Trophoblast cell (in vitro differentiated cells and primary cell): ENCODE measurements at regions not wholly inside any gene's neighbourhood (a gene's known extent, or its start where the extent isn't known, plus 50 kb on each side); places are given as distances from the start of the nearest gene placed in this dataset.
"Not testable (repeated sequence)": the region's sequence is repeated elsewhere in the genome, so short reads cannot be mapped to it uniquely, and the experiment has no call there.

Experiments
- DNase-seq, 2 donors: peaks; one replicate each; pipeline ENCODE4 v3.0.0-alpha.2; 2016
- H2AFZ ChIP-seq: 2 replicates; pipeline ENCODE4 v1.6.1; 2013; ENCODE audit warnings: low read length, moderate library complexity, mild to moderate bottlenecking; ENCODE audit not compliant: insufficient read depth, poor library complexity
- H2AK5ac ChIP-seq: 2 replicates; pipeline ENCODE4 v1.6.1; 2013; ENCODE audit warnings: mild to moderate bottlenecking, low read length
- H2BK120ac ChIP-seq: 2 replicates; pipeline ENCODE4 v1.6.1; 2013; ENCODE audit warnings: low read length, mild to moderate bottlenecking, moderate library complexity; ENCODE audit not compliant: insufficient read depth, poor library complexity
- H2BK12ac ChIP-seq: 2 replicates; pipeline ENCODE4 v1.6.1; 2013; ENCODE audit warnings: mild to moderate bottlenecking, low read length, moderate library complexity
- H2BK5ac ChIP-seq: 2 replicates; pipeline ENCODE4 v1.6.1; 2013; ENCODE audit warnings: low read length, low read depth, moderate library complexity, mild to moderate bottlenecking; ENCODE audit not compliant: poor library complexity
- H3K14ac ChIP-seq: 2 replicates; pipeline ENCODE4 v1.6.1; 2013; ENCODE audit warnings: mild to moderate bottlenecking, low read length
- H3K18ac ChIP-seq: 2 replicates; pipeline ENCODE4 v1.6.1; 2013; ENCODE audit warnings: mild to moderate bottlenecking, low read length
- H3K23ac ChIP-seq: 2 replicates; pipeline ENCODE4 v1.6.1; 2013; ENCODE audit warnings: low read length
- H3K27ac ChIP-seq: 2 replicates; pipeline ENCODE4 v1.5.1; 2013; ENCODE audit warnings: low read depth, mild to moderate bottlenecking, inconsistent platforms, low read length, moderate library complexity
- H3K27me3 ChIP-seq: 2 replicates; pipeline ENCODE4 v1.6.1; 2013; ENCODE audit warnings: inconsistent platforms, mild to moderate bottlenecking, low read length, moderate library complexity; ENCODE audit not compliant: insufficient read depth
- H3K36me3 ChIP-seq, 2 experiments: 1 replicate in 1 of 2; 2 replicates in 1 of 2; pipeline ENCODE4 v1.6.1; 2013; ENCODE audit warnings: low read length in 2 of 2, mild to moderate bottlenecking in 2 of 2, moderate library complexity in 1 of 2; ENCODE audit not compliant: insufficient read depth in 2 of 2, control insufficient read depth in 1 of 2
- H3K4ac ChIP-seq: 2 replicates; pipeline ENCODE4 v1.6.1; 2013; ENCODE audit warnings: low read depth, mild to moderate bottlenecking, low read length, moderate library complexity
- H3K4me1 ChIP-seq, 2 experiments: 1 replicate in 1 of 2; 2 replicates in 1 of 2; pipeline ENCODE4 v1.6.1; 2013; ENCODE audit warnings: low read length in 2 of 2, mild to moderate bottlenecking in 2 of 2, moderate library complexity in 1 of 2; ENCODE audit not compliant: insufficient read depth in 2 of 2, control insufficient read depth in 1 of 2
- H3K4me2 ChIP-seq: 2 replicates; pipeline ENCODE4 v1.6.1; 2013; ENCODE audit warnings: inconsistent platforms, mild to moderate bottlenecking, low read length, moderate library complexity
- H3K4me3 ChIP-seq: 2 replicates; pipeline ENCODE4 v1.5.1; 2013; ENCODE audit warnings: mild to moderate bottlenecking, low read depth, low read length, inconsistent platforms
- H3K79me1 ChIP-seq: one replicate; pipeline ENCODE4 v1.6.1; 2013; ENCODE audit warnings: low read length
- H3K79me2 ChIP-seq: 2 replicates; pipeline ENCODE4 v1.6.1; 2013; ENCODE audit warnings: low read length, mild to moderate bottlenecking; ENCODE audit not compliant: control insufficient read depth, insufficient read depth, poor library complexity
- H3K9ac ChIP-seq: 2 replicates; pipeline ENCODE4 v1.6.1; 2013; ENCODE audit warnings: mild to moderate bottlenecking, low read length
- H3K9me3 ChIP-seq: 2 replicates; pipeline ENCODE4 v1.6.1; 2013; ENCODE audit warnings: low read depth, mild to moderate bottlenecking, control low read depth, inconsistent platforms, low read length; ENCODE audit not compliant: insufficient read depth
- H4K12ac ChIP-seq: 2 replicates; pipeline ENCODE4 v1.6.1; 2013; ENCODE audit warnings: low read depth, mild to moderate bottlenecking, low read length, moderate library complexity
- H4K8ac ChIP-seq: 2 replicates; pipeline ENCODE4 v1.6.1; 2013; ENCODE audit warnings: low read depth, mild to moderate bottlenecking, low read length, moderate library complexity
- H4K91ac ChIP-seq: one replicate; pipeline ENCODE4 v1.6.1; 2013; ENCODE audit warnings: low read depth, mild to moderate bottlenecking, low read length, moderate library complexity
- WGBS: extraction: QIAGEN DNeasy Blood & Tissue Kit; methylation state at CpG from one replicate; pipeline ENCODE4 v1.1.7; 2013; ENCODE audit warnings: missing lambda C conversion rate; ENCODE audit not compliant: insufficient read length, insufficient coverage; ENCODE audit errors: extremely low coverage; 5-methylcytosine and 5-hydroxymethylcytosine counted together

DNA sequence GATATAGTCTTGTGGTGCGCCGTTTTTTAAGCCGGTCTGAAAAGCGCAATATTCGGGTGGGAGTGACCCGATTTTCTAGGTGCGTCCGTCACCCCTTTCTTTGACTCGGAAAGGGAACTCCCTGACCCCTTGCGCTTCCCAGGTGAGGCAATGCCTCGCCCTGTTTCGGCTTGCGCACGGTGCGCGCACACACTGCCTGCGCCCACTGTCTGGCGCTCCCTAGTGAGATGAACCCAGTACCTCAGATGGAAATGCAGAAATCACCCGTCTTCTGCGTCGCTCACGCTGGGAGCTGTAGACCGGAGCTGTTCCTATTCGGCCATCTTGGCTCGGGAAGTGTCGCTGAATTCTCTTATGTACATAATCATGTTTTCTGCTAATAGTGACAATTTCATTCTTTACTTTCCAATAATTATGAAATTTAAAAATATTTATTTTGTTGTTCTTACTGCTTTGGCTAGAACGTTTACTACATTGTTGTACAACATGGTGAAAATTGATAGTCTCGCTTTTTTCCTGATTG, 61.2 kb upstream of the MINDY3 start:
- H3K4ac ChIP-seq, H3K36me3 ChIP-seq, H3K4me3 ChIP-seq, H2AFZ ChIP-seq, H3K27ac ChIP-seq, H3K9ac ChIP-seq, H3K4me2 ChIP-seq, H3K14ac ChIP-seq, H4K8ac ChIP-seq, H2AK5ac ChIP-seq, H3K27me3 ChIP-seq, H3K4me1 ChIP-seq, H3K79me1 ChIP-seq, H2BK120ac ChIP-seq, H4K12ac ChIP-seq, H2BK5ac ChIP-seq, H3K79me2 ChIP-seq, H2BK12ac ChIP-seq, H3K23ac ChIP-seq, H3K9me3 ChIP-seq, H3K18ac ChIP-seq, H4K91ac ChIP-seq: not testable (repeated sequence)
- WGBS = no CpG with 5 or more reads among the region's 28 CpGs
- peak in 1 of 2 donors; percentile 13 for DNase-seq

- H3K14ac ChIP-seq = no peak overlapping the region
- no peak overlapping the region for H2AFZ ChIP-seq
- H3K4me2 ChIP-seq = no peak overlapping the region
- H3K79me2 ChIP-seq = no peaks in the 10 kb centered on the region
- DNase-seq = no peak
- no peak overlapping the region for H4K8ac ChIP-seq
- H3K4ac ChIP-seq = no peak overlapping the region
- H2BK120ac ChIP-seq = no peak overlapping the region
- no peaks in the 10 kb centered on the region for H3K4me1 ChIP-seq
- H3K18ac ChIP-seq = no peak overlapping the region
- no peak overlapping the region for H3K9ac ChIP-seq
- no peak overlapping the region for H3K23ac ChIP-seq
- no peak overlapping the region for H3K27ac ChIP-seq
- H3K27me3 ChIP-seq = no peaks in the 10 kb centered on the region
- no peaks in the 10 kb centered on the region for H3K9me3 ChIP-seq
- H3K79me1 ChIP-seq = no peaks in the 10 kb centered on the region
- no peak overlapping the region for H2BK12ac ChIP-seq
- no CpG with 5 or more reads among the region's 5 CpGs for WGBS
- no peak overlapping the region for H2BK5ac ChIP-seq
- H3K4me3 ChIP-seq = no peak overlapping the region
- H2AK5ac ChIP-seq = no peak overlapping the region
- H4K91ac ChIP-seq = no peak overlapping the region
- no peaks in the 10 kb centered on the region for H3K36me3 ChIP-seq
- no peak overlapping the region for H4K12ac ChIP-seq
These were observed 71.1 kb upstream of the MINDY3 start for GRCh38 chr10:15931376-15931775.

DNA sequence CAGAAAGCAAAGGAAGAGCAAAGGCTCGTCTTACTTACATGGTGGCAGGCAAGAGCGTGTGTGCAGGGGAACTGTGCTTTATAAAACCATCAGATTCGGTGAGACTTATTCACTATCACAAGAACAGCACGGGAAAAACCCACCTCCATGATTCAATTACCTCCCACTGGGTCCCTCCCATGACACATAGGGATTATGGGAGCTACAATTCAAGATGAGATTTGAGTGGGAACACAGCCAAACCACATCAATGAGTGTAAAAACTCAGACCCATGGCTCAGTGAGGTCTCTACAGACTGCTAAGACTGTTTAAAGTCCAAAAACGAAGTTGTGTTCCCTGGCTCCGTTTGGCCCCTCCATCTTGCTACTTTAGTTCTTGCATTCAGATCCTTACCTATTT, 79.2 kb upstream of the MINDY3 start:
- not testable (repeated sequence) for H2AK5ac ChIP-seq, H3K27ac ChIP-seq, H3K4me1 ChIP-seq, H2BK12ac ChIP-seq, H3K4me3 ChIP-seq, H4K8ac ChIP-seq, H3K79me1 ChIP-seq, H4K91ac ChIP-seq, H3K79me2 ChIP-seq, H3K4me2 ChIP-seq, H3K14ac ChIP-seq, H2AFZ ChIP-seq, H3K27me3 ChIP-seq, H3K18ac ChIP-seq, DNase-seq, H2BK5ac ChIP-seq, H2BK120ac ChIP-seq, H3K9me3 ChIP-seq, H3K9ac ChIP-seq, H3K23ac ChIP-seq, H3K4ac ChIP-seq, H4K12ac ChIP-seq, H3K36me3 ChIP-seq
- no CpG with 5 or more reads among the region's 6 CpGs for WGBS

DNA sequence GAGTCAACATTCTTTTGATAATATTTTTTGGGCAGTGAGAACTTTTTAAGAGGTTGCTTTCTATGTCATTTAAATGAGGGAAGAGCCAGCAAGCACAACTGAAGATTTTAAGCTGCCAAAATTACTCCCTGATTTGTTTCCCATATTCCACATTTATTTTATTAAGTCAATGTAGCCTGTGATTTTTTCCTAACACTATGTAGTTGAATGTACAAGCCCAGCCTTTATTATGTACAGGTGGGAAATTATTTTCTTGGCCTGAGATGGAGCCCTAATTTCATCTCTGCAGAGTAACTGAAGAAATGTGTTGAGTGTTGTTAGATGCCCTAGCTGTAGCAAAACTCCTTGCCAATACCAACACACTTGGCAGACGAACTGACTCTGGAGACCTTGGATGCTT, 83.1 kb upstream of the MINDY3 start:
- no peak overlapping the region for H3K18ac ChIP-seq

More for the DNA sequence above, 83.1 kb upstream of the MINDY3 start:
- Histone ChIP-seq H3K4me2 (no peak overlapping the region), H4K91ac (no peak overlapping the region), H3K14ac (no peak overlapping the region), H3K79me2 (no peaks in the 10 kb centered on the region), H3K79me1 (no peaks in the 10 kb centered on the region), H3K27ac (no peak overlapping the region), H2BK120ac (no peak overlapping the region), H2BK5ac (no peak overlapping the region), H2AK5ac (no peak overlapping the region), H3K4ac (no peak overlapping the region), H2AFZ (no peak overlapping the region), H4K12ac (no peak overlapping the region), H3K9ac (no peak overlapping the region), H3K27me3 (no peaks in the 10 kb centered on the region), H3K4me3 (no peak overlapping the region), H3K9me3 (no peaks in the 10 kb centered on the region), H3K36me3 (no peaks in the 10 kb centered on the region), H3K23ac (no peak overlapping the region), H2BK12ac (no peak overlapping the region), H3K4me1 (no peaks in the 10 kb centered on the region), H4K8ac (no peak overlapping the region)
- DNase-seq = no peak
- WGBS = no CpG with 5 or more reads among the region's 1 CpG
